ENCODE measurements at regions not wholly inside any gene's neighbourhood (a gene's known extent, or its start where the extent isn't known, plus 50 kb on each side); places are given as distances from the start of the nearest gene placed in this dataset.

DNA sequence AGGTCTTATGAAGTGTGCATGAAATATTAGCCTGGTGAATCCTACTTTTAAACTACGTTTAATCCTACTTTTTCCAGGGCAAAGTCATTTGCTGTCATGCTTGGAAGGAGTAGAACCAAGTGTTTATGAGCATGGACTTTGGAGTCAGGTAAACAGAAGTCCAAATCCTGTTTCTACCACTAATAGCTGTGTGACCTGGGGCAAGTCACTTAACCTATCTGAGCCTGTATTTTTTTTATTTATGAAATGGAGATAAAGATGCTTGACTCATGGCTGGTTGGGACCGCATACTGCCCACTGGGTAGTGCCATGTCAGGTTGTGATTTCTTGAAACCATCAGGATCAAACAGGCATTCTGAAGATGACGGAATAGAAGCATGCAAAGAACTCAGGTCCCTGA, 249.6 kb downstream of the BAMBI start:
- TF ChIP-seq, protein P1, sequence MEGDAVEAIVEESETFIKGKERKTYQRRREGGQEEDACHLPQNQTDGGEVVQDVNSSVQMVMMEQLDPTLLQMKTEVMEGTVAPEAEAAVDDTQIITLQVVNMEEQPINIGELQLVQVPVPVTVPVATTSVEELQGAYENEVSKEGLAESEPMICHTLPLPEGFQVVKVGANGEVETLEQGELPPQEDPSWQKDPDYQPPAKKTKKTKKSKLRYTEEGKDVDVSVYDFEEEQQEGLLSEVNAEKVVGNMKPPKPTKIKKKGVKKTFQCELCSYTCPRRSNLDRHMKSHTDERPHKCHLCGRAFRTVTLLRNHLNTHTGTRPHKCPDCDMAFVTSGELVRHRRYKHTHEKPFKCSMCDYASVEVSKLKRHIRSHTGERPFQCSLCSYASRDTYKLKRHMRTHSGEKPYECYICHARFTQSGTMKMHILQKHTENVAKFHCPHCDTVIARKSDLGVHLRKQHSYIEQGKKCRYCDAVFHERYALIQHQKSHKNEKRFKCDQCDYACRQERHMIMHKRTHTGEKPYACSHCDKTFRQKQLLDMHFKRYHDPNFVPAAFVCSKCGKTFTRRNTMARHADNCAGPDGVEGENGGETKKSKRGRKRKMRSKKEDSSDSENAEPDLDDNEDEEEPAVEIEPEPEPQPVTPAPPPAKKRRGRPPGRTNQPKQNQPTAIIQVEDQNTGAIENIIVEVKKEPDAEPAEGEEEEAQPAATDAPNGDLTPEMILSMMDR (IDR thresholded peaks at IDR 0.05), result no peak
- TF ChIP-seq POLR2A (IDR thresholded peaks at IDR 0.05), result no peak
- TF ChIP-seq POLR2AphosphoS5 (IDR thresholded peaks at IDR 0.05), result no peak
